HL-60 (cell line): ENCODE measurements at regions not wholly inside any gene's neighbourhood (a gene's known extent, or its start where the extent isn't known, plus 50 kb on each side); places are given as distances from the start of the nearest gene placed in this dataset.

Experiments used
- GABPA ChIP-seq: IDR thresholded peaks from 2 replicates; pipeline ENCODE4 v1.6.1; 2012; ENCODE audit warnings: low read depth
- POLR2AphosphoS5 ChIP-seq: IDR thresholded peaks from 2 replicates; pipeline ENCODE4 v1.6.1; 2012; ENCODE audit warnings: low read depth
- SPI1 ChIP-seq: IDR thresholded peaks from 2 replicates; pipeline ENCODE4 v1.6.1; 2012; ENCODE audit warnings: low read depth, mild to moderate bottlenecking, borderline replicate concordance
- TF ChIP-seq, protein P1 (sequence below): IDR thresholded peaks from 2 replicates; pipeline ENCODE4 v1.6.1; 2012; ENCODE audit warnings: low read depth; ENCODE audit not compliant: insufficient replicate concordance
- TF ChIP-seq, protein P2 (sequence below): IDR thresholded peaks from one replicate; pipeline ENCODE4 v1.5.1; 2011; ENCODE audit warnings: low read length, control low read depth, inconsistent platforms; ENCODE audit not compliant: insufficient read depth

- TF ChIP-seq, protein P1, sequence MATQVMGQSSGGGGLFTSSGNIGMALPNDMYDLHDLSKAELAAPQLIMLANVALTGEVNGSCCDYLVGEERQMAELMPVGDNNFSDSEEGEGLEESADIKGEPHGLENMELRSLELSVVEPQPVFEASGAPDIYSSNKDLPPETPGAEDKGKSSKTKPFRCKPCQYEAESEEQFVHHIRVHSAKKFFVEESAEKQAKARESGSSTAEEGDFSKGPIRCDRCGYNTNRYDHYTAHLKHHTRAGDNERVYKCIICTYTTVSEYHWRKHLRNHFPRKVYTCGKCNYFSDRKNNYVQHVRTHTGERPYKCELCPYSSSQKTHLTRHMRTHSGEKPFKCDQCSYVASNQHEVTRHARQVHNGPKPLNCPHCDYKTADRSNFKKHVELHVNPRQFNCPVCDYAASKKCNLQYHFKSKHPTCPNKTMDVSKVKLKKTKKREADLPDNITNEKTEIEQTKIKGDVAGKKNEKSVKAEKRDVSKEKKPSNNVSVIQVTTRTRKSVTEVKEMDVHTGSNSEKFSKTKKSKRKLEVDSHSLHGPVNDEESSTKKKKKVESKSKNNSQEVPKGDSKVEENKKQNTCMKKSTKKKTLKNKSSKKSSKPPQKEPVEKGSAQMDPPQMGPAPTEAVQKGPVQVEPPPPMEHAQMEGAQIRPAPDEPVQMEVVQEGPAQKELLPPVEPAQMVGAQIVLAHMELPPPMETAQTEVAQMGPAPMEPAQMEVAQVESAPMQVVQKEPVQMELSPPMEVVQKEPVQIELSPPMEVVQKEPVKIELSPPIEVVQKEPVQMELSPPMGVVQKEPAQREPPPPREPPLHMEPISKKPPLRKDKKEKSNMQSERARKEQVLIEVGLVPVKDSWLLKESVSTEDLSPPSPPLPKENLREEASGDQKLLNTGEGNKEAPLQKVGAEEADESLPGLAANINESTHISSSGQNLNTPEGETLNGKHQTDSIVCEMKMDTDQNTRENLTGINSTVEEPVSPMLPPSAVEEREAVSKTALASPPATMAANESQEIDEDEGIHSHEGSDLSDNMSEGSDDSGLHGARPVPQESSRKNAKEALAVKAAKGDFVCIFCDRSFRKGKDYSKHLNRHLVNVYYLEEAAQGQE, result no peak
- TF ChIP-seq, protein P2, sequence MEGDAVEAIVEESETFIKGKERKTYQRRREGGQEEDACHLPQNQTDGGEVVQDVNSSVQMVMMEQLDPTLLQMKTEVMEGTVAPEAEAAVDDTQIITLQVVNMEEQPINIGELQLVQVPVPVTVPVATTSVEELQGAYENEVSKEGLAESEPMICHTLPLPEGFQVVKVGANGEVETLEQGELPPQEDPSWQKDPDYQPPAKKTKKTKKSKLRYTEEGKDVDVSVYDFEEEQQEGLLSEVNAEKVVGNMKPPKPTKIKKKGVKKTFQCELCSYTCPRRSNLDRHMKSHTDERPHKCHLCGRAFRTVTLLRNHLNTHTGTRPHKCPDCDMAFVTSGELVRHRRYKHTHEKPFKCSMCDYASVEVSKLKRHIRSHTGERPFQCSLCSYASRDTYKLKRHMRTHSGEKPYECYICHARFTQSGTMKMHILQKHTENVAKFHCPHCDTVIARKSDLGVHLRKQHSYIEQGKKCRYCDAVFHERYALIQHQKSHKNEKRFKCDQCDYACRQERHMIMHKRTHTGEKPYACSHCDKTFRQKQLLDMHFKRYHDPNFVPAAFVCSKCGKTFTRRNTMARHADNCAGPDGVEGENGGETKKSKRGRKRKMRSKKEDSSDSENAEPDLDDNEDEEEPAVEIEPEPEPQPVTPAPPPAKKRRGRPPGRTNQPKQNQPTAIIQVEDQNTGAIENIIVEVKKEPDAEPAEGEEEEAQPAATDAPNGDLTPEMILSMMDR, result no peak
- no peak for TF ChIP-seq POLR2AphosphoS5
- no peak for TF ChIP-seq GABPA
- no peak for TF ChIP-seq SPI1
These were observed 370.6 kb downstream of the HRH4 start for GRCh38 chr18:24831081-24831480.
